OCI-M1 (cell line): ENCODE measurements at regions not wholly inside any gene's neighbourhood (a gene's known extent, or its start where the extent isn't known, plus 50 kb on each side); places are given as distances from the start of the nearest gene placed in this dataset.
"Not testable (repeated sequence)": the region's sequence is repeated elsewhere in the genome, so short reads cannot be mapped to it uniquely, and the experiment has no call there.

Experiments used
- DNase-seq: peaks from one replicate; lab custom pipeline; 2025; lab: John Stamatoyannopoulos, UW

GRCh38 chr4:137956256-137956655 is 285.9 kb downstream of the SLC7A11 start:
- no peak for DNase-seq

GRCh38 chr4:137955595-137955994 is 286.6 kb downstream of the SLC7A11 start:
- DNase-seq, result no peak

GRCh38 chr4:137952116-137952515 is 290.0 kb downstream of the SLC7A11 start:
- no peak for DNase-seq

GRCh38 chr4:137950286-137950685 is 291.9 kb downstream of the SLC7A11 start:
- no peak for DNase-seq

- no peak for DNase-seq
Measured at GRCh38 chr4:137949746-137950145, 292.4 kb downstream of the SLC7A11 start.

GRCh38 chr4:137946453-137947174 is 295.5 kb downstream of the SLC7A11 start:
- no peak for DNase-seq

GRCh38 chr4:137942815-137943214 is 299.3 kb downstream of the SLC7A11 start:
- not testable (repeated sequence) for DNase-seq

- DNase-seq, result not testable (repeated sequence)
Measured at GRCh38 chr4:137942015-137942515, 300.1 kb downstream of the SLC7A11 start.

GRCh38 chr4:137934911-137935310 is 307.2 kb downstream of the SLC7A11 start:
- no peak for DNase-seq

GRCh38 chr4:137934046-137934445 is 308.1 kb downstream of the SLC7A11 start:
- DNase-seq, result peak; percentile 20

GRCh38 chr4:137927972-137928371 is 314.2 kb downstream of the SLC7A11 start:
- no peak for DNase-seq

- no peak for DNase-seq
Measured at GRCh38 chr4:137923494-137923893, 318.7 kb downstream of the SLC7A11 start.

GRCh38 chr4:137922721-137923120 is 319.4 kb downstream of the SLC7A11 start:
- no peak for DNase-seq

- DNase-seq, result no peak
Measured at GRCh38 chr4:137909529-137910309, 332.4 kb downstream of the SLC7A11 start.

- peak; percentile 65 for DNase-seq
Measured at GRCh38 chr4:137905930-137906329, 336.2 kb downstream of the SLC7A11 start.

- no peak for DNase-seq
Measured at GRCh38 chr4:137901114-137901513, 341.0 kb downstream of the SLC7A11 start.

- no peak for DNase-seq
Measured at GRCh38 chr4:137896221-137896737, 345.9 kb downstream of the SLC7A11 start.

- not testable (repeated sequence) for DNase-seq
Measured at GRCh38 chr4:137895515-137895914, 346.6 kb downstream of the SLC7A11 start.

- no peak for DNase-seq
Measured at GRCh38 chr4:137892134-137892533, 350.0 kb downstream of the SLC7A11 start.

- no peak for DNase-seq
Measured at GRCh38 chr4:137890812-137891211, 351.3 kb downstream of the SLC7A11 start.

GRCh38 chr4:137881641-137882040 is 349.3 kb upstream of the PCDH18 start:
- DNase-seq, result peak; percentile 63

- not testable (repeated sequence) for DNase-seq
Measured at GRCh38 chr4:137868067-137868466, 335.8 kb upstream of the PCDH18 start.

GRCh38 chr4:137866671-137867070 is 334.4 kb upstream of the PCDH18 start:
- DNase-seq, result no peak
